Brain pericyte (primary cell): ENCODE measurements at regions not wholly inside any gene's neighbourhood (a gene's known extent, or its start where the extent isn't known, plus 50 kb on each side); places are given as distances from the start of the nearest gene placed in this dataset.
A peak's percentile ranks its signal among the peaks of the same experiment; 100 is the strongest.
"Not testable (repeated sequence)": the region's sequence is repeated elsewhere in the genome, so short reads cannot be mapped to it uniquely, and the experiment has no call there.

Experiments
- DNase-seq: peaks from one replicate; pipeline ENCODE4 v3.0.0-alpha.2; 2012; ENCODE audit warnings: low read depth, low spot score

DNA sequence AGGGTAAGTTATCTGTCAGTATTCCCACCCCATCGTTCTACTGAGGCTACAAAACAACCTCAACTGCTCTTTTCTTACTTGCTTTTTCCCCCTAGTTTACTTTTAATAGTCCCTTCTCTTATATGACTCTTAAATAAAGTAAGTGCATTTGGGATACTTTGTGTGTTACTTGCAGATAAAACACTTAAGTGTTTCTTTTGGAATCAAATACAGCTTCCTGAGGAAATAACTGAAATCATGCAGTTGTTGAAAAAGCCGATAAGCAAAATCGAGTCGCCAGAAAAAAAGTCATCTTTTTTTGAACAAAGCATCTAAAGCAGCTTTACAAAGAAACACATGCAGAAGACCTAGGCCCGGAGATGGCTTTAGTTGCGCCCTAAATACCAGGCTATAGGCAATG is 53.5 kb upstream of the EPB41L4A start:
- DNase-seq, result no peak

DNA sequence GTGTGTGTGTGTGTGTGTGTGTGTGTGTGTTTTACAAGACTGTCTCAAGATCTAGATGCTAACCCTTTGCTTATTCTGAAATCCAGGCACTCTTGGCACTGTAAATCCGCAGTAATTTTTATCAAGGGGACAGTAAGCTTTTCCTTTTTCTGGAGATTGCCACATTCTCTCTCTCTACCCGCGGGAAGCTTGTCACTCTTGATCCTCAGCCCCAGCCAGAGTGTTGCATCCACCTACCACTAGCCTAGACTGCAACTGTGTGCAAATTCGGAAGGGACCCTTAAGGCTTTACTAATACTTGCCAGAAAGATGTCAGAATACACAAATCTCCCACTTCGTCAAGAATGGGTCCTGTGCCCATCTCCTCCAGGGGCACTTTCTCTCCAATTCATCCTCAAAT is 54.9 kb upstream of the EPB41L4A start:
- DNase-seq, result no peak

GRCh38 chr5:112475747-112476365 is 56.8 kb upstream of the EPB41L4A start:
- no peak for DNase-seq

GRCh38 chr5:112479418-112479817 is 60.3 kb upstream of the EPB41L4A start:
- DNase-seq, result no peak

DNA sequence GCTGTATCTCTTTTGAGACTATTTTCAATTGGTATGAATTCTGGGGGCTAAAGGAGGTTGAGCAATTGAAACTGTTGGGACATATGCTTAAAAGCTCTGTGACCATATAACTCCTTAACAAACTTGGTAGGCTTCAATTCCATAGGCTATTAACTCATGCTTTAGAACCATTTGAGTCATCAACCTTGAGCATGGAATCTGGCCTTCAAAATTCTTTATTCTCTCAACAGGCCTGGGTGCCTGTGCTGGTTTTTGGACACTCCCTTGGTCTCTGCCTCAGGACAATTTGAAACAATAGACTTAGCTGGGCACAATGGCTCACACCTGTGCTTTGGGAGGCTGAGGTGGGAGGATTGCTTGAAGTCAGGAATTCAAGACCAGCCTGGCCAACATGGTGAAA is 61.4 kb upstream of the EPB41L4A start:
- DNase-seq, result no peak

DNA sequence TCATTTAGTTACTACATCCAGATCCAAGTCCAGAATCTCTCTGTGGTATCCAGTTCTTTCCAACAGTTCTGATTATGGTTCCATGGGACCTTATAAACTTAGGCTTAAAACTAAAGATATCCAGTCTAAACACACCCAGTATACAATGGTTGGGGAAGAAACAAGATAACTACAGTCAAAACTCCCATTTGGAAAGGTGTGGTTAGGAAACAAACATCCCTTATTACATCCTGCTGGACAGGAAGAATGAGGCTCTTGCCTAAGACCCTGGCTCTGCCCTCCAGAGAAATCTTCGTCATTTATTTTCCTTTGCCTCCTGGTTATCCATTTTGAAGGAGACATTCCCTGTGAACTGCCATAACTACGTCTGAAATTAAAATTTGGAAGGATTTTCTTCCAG is 64.6 kb upstream of the EPB41L4A start:
- no peak for DNase-seq

DNA sequence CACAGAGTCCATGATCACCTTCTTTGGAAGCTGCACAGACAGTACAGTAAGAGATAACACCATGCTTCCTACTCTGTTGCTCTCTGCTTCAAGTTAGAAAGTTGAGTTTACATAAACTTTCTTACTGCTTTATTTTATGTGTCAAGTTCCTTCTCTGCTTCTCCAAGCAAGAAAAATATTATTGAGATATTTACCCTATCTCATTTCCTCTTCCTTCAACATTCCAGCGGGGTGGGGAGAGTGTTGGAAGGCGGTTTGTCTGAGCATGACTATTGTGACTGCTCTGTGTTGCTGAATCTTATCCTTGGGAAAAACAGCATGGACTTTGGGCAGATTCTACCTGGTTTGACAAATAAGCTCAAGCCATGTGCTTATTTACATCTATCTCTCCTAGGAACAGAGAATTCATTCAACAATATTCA is 66.9 kb upstream of the EPB41L4A start:
- DNase-seq, result no peak

DNA sequence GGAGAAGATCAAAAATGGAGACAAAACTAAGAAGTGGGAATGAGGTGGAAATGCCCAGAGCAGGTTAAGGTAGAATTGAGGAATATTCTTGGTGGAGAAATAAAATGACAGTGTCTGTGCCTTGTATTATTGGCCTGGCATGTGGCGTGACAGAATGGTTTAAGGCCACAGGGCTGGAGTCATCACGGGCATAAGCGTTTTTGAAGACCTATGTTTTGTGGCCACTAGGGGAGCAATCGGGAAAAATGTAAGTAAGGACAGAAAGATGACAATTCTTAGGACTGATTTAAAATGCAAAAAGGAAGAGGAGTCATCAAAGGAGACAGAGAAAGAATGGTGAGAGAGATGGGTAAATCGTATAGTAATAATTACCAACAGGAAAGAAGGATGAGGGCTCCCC is 72.2 kb upstream of the EPB41L4A start:
- DNase-seq, result no peak

GRCh38 chr5:112492291-112492690 is 73.2 kb upstream of the EPB41L4A start:
- peak; percentile 5 for DNase-seq

- not testable (repeated sequence) for DNase-seq
Measured at GRCh38 chr5:112503749-112504501, 84.8 kb upstream of the EPB41L4A start.

DNA sequence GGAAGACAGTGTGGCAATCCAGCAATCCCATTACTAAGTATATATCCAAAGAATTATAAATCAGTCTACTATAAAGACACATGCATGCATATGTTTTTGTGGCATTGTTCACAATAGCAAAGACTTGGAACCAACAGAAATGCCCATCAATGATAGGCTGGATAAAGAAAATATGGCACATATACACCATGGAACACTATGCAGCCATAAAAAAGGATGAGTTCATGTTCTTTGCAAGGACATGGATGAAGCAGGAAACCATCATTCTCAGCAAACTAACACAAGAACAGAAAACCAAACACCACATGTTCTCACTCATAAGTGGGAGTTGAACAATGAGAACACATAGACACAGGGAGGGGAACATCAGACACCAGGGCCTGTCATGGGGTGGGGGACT is 90.0 kb upstream of the EPB41L4A start:
- DNase-seq, result not testable (repeated sequence)

DNA sequence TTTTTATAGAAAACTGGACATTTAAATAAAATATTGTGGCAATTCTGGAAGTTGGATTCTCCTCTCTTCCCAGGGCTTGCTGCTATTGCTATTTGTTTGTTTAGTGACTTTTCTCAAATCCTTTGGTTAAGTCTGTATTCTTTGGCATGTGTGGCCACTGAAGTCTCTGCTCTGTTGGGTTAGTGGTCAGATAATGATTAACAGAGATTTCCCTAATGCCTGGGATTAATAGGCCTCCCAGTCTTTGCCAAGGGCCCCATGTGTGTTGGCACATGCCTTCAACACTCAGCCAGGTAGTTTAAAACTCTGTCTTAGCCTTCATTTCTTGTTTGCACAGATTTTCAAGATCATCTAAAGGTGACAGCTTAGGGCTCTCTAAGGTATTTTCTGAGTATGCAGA is 92.8 kb upstream of the EPB41L4A start:
- no peak for DNase-seq

DNA sequence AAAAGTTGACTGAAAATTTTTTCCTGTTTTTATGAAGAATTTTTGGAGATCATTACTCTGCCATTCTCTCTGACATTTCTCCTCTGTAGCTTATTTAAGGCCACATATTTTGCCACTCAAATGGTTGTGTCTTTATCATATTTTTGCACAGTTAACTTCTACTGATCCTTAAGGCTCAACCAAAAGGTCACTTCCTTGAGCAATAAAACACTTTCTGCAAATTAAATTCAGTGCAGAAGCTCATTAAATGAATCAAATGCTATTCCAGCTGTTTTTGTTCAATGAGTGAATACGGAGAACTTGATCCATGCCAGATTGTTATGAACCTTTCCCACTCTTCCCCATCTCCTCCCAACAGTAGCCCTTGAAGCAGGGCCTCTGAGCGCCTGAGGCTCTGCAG is 93.8 kb upstream of the EPB41L4A start:
- no peak for DNase-seq

DNA sequence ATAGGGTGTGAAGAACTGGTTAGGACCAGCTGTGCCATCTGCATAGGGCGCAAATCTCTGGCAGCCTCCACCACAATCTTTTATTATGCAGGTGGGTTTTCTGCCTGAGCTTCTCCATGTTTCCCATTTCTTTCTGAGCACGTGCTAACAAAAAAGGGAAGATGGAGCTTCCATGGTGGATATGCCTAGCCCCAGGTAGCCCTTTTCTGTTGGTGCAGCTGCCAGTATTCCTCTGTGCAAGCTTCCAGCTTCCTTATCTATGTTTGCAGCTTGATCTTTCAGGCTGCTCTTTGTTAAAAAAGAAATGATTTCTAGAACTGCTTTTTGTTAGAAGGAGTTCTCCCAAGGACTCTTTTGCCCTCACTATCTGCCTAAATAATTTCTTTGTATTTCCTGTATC is 95.0 kb upstream of the EPB41L4A start:
- no peak for DNase-seq

GRCh38 chr5:112520474-112520873 is 101.4 kb upstream of the EPB41L4A start:
- not testable (repeated sequence) for DNase-seq

DNA sequence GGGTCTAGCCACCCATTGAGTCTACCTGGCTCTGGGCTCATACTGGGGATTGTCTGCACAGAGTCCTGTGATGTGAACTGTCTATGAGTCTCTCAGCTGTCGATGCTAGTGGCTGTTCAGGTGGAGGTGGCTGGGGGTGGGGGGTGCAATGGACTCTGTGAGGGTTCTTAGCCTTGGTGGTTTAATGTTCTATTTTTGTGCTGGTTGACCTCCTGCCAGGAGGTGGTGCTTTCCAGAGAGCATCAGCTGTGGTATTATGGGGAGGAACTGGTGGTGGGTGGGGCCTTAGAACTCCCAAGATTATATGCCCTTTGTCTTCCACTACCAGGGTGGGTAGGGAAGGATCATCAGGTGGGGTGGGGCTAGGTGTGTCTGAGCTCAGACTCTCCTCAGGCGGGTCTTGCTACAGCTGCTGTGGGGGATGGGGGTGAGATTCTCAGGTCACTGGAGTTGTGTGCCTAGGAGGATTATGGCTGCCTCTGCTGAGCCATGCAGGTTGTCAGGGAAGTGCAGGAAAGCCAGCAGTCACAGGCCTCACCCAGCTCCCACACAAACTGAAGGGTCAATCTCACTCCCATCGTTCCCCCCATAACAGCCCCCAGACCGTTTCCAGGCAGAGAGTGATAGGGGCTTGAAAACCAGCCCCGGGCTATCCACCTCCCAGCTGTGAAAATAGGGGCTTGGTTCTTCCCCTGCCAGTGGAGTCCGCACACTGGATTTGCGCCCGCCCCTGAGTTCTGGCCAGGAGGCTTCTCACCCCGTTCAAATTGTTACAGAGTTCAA is 104.0 kb upstream of the EPB41L4A start:
- DNase-seq, result not testable (repeated sequence)

- not testable (repeated sequence) for DNase-seq
Measured at GRCh38 chr5:112523674-112524263, 104.7 kb upstream of the EPB41L4A start.

DNA sequence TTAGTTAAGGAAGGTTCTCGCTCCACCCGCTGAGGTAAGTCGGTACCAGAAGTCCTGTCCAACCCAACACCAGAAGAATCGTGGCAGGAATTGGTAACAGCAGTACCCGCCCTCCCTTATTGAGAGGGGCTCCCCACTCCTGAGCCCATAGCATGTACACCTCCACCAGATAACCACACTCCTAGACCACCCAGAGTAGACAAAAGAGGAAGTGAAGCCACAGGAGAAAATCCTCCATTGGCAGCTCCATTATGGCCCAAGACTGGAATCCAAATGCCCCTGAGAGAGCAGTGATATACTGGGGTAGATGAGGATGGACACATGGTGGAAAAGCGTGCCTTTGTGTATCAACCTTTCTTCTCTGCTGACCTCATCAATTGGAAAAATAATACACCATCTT is 106.1 kb upstream of the EPB41L4A start:
- DNase-seq, result no peak

GRCh38 chr5:112528928-112529327 is 109.9 kb upstream of the EPB41L4A start:
- DNase-seq, result no peak

DNA sequence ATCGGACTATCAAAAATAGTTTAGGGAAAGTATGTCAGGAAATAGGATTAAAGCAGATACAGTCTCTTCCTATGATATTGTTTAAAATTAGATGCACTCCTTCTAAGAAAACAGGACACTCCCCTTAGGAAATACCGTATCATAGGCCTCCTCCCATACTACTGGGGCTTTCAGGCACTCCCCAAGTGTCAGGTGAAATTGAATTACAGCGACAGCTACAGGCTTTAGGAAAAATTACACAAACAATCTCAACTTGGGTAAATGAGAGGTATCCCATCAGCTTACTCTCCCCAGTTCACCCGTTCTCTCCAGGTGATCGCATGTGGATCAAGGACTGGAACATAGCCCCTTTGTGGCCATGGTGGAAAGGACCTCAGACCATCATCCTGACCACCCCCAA is 110.4 kb upstream of the EPB41L4A start:
- DNase-seq, result no peak

DNA sequence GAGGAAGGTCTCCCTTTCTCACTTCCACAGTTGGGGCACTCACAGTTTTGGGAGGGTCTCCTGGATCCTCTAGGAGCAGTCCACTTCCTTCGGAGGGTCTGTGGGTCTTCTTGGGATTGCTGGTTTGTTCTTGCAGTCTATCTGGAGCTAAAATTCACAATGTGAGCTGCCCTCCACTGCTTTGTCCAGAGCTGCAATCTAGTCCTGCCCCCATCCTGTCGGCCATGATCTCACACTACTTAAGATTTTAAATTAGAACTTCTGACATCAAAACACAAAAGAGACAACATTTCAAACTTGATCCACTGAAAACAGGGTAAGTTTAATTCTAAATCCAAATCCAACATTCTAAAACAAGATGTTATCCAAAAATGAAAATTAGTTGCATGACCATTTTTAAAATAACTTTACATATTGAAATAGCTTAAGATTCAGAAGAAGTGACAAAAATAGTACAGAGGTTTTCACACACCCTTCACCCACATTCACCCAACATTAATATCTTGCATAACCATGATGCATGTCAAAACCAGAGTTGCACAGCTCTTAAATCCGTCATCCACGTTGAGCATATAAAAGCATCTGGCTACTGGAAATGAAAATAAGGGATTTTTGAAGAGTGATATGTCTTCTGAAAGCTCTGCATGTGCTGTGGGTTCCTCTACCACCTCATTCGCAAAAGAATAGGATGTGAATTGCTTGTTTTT is 113.7 kb upstream of the EPB41L4A start:
- no peak for DNase-seq

DNA sequence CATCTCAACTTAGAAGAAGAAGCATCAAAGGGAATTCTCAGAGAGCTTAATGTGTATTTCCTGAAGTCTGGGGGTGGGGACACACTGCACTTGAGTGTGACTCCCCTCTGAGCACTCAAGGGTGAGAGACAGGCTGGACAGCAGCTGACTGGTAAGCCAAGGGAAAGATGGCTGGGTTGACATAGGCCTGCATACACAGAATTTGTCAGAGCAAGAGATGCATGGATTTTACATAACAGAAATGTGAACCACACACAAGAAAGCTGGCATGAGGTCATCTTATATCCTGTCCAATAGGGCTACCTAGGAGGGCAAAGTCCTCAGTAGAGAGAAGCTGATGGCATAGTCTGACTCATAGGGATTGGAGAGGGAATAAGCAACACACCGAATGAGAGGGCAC is 114.3 kb upstream of the EPB41L4A start:
- no peak for DNase-seq
